ENCODE measurements at regions not wholly inside any gene's neighbourhood (a gene's known extent, or its start where the extent isn't known, plus 50 kb on each side); places are given as distances from the start of the nearest gene placed in this dataset.

- FAIRE-seq (no peak), DNase-seq (no peak), ATAC-seq (no peak)
- H3K36me3 ChIP-seq: no peaks in the 10 kb centered on the region
- H3K9me3 ChIP-seq: no peaks in the 10 kb centered on the region
- H3K4me1 ChIP-seq: no peaks in the 10 kb centered on the region
- TF ChIP-seq, protein P1, sequence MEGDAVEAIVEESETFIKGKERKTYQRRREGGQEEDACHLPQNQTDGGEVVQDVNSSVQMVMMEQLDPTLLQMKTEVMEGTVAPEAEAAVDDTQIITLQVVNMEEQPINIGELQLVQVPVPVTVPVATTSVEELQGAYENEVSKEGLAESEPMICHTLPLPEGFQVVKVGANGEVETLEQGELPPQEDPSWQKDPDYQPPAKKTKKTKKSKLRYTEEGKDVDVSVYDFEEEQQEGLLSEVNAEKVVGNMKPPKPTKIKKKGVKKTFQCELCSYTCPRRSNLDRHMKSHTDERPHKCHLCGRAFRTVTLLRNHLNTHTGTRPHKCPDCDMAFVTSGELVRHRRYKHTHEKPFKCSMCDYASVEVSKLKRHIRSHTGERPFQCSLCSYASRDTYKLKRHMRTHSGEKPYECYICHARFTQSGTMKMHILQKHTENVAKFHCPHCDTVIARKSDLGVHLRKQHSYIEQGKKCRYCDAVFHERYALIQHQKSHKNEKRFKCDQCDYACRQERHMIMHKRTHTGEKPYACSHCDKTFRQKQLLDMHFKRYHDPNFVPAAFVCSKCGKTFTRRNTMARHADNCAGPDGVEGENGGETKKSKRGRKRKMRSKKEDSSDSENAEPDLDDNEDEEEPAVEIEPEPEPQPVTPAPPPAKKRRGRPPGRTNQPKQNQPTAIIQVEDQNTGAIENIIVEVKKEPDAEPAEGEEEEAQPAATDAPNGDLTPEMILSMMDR (IDR thresholded peaks at IDR 0.05): no peak
- H3K27ac ChIP-seq: no peak overlapping the region
- H3K4me3 ChIP-seq: no peak overlapping the region
- intact Hi-C loops (cut with DNase I): no loop called here
- H3K27me3 ChIP-seq: no peaks in the 10 kb centered on the region
- WGBS, 2 donors: 73 to 82% methylated on average over 3 of the region's 3 CpGs
These were observed 50.4 kb upstream of the TAB2 start for GRCh38 chr6:149267072-149267471.

DNA sequence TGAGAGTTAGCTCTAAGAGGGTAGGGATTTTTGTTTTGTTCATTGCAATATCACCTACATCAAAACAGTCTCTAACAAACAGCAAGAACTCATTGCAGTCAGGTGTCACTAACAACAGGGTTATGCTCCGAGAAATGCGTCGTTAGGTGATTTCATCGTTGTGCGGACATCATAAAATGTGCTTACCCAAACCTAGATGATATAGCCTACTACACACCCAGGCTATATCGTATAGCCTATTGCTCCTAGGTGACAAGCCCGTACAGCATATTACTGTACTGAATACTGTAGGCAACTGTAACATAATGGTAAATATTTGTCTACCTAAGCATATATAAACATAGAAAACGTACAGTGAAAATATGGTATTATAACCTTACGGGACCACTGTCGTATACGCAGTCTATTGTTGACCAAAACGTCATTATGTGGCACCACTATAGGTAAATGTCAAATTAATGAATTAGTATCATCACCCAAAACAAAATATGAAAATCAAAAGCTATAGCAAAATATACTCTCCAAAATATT is 49.9 kb upstream of the TAB2 start:
- no peaks in the 10 kb centered on the region for H3K36me3 ChIP-seq
- ATAC-seq: no peak
- WGBS, 2 donors: 88 to 93% methylated on average over 12 of the region's 12 CpGs
- H3K4me3 ChIP-seq: no peak overlapping the region
- intact Hi-C loops (cut with DNase I): no loop called here
- H3K4me1 ChIP-seq: no peaks in the 10 kb centered on the region
- no peak for DNase-seq
- no peaks in the 10 kb centered on the region for H3K9me3 ChIP-seq
- no peak for FAIRE-seq
- TF ChIP-seq, protein P1 (IDR thresholded peaks at IDR 0.05): no peak
- H3K27me3 ChIP-seq: no peaks in the 10 kb centered on the region
- no peak overlapping the region for H3K27ac ChIP-seq

Measured in pancreas (tissue), 10 donors.